Bronchial epithelial cell (primary cell): ENCODE measurements at regions not wholly inside any gene's neighbourhood (a gene's known extent, or its start where the extent isn't known, plus 50 kb on each side); places are given as distances from the start of the nearest gene placed in this dataset.

Experiments
- DNase-seq: peaks from one replicate; pipeline ENCODE4 v3.0.0-alpha.2; 2010; ENCODE audit warnings: low read depth
- FAIRE-seq: peaks from 2 replicates; lab custom pipeline; 2011; peaks lifted over from hg19 to GRCh38; lab: Jason Lieb, UNC
- H3K27me3 ChIP-seq: 2 replicates; pipeline ENCODE4 v1.5.1; 2011; ENCODE audit warnings: low read length; ENCODE audit not compliant: control insufficient read depth, insufficient read depth
- H3K36me3 ChIP-seq: 2 replicates; pipeline ENCODE4 v1.5.1; 2011; ENCODE audit warnings: low read length; ENCODE audit not compliant: control insufficient read depth, insufficient read depth
- H3K4me3 ChIP-seq: 2 replicates; pipeline ENCODE4 v1.5.1; 2011; ENCODE audit warnings: mild to moderate bottlenecking, low read depth, low read length, control low read depth
- TF ChIP-seq, protein P1 (sequence below): IDR thresholded peaks from 2 replicates; pipeline ENCODE4 v1.5.1; 2011; ENCODE audit warnings: mild to moderate bottlenecking, moderate library complexity, low read length, control low read depth, inconsistent platforms; ENCODE audit not compliant: insufficient read depth, severe bottlenecking

DNA sequence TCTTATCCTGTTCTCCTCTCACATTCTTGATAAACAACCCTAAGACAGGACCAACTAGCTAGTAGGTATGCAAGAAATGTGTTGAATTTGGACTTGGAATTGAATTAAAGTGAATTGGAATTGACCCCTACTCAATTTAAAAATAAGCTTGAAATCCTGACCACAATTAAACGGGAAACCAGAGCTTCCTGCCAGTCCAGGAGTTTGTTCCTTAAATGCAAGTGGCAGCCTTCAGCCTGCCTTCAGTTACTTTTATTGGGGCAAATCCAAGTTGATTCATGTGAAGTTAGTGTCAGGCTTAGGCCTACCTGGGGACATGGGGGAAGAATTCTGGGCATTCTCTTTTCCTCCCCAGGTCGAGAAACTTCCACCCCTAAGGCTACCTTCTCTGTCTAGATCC is 457.6 kb downstream of the BCL11A start:
- H3K4me3 ChIP-seq: no peak overlapping the region
- FAIRE-seq (no peak), DNase-seq (no peak)
- TF ChIP-seq, protein P1, sequence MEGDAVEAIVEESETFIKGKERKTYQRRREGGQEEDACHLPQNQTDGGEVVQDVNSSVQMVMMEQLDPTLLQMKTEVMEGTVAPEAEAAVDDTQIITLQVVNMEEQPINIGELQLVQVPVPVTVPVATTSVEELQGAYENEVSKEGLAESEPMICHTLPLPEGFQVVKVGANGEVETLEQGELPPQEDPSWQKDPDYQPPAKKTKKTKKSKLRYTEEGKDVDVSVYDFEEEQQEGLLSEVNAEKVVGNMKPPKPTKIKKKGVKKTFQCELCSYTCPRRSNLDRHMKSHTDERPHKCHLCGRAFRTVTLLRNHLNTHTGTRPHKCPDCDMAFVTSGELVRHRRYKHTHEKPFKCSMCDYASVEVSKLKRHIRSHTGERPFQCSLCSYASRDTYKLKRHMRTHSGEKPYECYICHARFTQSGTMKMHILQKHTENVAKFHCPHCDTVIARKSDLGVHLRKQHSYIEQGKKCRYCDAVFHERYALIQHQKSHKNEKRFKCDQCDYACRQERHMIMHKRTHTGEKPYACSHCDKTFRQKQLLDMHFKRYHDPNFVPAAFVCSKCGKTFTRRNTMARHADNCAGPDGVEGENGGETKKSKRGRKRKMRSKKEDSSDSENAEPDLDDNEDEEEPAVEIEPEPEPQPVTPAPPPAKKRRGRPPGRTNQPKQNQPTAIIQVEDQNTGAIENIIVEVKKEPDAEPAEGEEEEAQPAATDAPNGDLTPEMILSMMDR: no peak
- no peaks in the 10 kb centered on the region for H3K36me3 ChIP-seq
- no peaks in the 10 kb centered on the region for H3K27me3 ChIP-seq

DNA sequence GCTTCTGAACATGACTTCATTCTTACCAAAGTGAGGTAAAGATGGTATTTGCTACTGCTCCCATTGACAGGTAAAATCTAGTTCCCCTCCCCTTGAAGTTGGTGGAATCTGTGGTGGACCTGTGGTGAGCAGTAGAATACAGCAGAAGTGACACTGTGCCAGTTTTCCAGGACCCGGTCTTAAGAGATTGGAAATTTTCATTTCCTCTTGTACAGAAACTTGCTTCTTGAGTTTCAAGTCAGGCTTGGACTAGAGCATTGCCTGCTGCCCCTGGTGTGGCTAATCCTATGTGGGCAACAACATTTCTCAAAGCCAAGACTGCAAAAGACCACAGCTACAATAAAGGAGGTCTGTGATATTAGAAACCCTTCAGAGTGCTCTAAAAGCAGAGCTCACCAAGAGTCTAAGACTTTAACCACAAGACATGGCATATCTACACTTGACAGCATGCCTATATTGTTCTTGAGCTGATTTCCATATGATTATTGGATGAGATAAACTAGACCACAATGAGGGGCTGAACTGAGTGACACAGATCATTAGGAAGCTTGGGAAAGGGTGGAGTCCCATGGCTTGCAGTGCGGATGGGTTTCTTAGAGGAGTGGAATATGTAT is 458.1 kb downstream of the BCL11A start:
- DNase-seq (no peak), FAIRE-seq (no peak)
- no peaks in the 10 kb centered on the region for H3K36me3 ChIP-seq
- TF ChIP-seq, protein P1: no peak
- no peak overlapping the region for H3K4me3 ChIP-seq
- no peaks in the 10 kb centered on the region for H3K27me3 ChIP-seq

DNA sequence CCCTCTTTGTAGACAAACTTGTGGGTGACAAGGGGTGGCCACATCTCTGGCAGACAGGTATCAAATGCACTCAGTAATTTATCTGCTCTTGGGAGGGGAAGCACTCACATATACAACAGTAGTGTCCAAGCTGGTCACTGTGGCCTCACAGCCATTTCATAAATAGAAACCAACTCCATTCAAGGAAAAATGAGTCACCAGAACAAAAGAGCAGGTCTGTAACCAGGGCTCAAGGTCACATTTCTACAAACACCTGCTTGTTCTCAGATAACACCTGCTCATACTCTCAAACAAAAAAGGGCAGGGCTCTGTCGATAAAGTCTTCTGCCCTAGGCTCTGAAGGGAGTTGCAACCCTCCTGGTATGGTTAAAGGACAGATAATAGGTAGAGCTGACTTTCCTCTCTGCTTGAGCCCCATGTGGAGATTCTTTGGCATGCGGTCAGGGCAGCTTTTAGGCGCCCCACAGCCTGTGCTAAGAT is 459.0 kb downstream of the BCL11A start:
- FAIRE-seq (no peak), DNase-seq (no peak)
- Histone ChIP-seq H3K27me3 (no peaks in the 10 kb centered on the region), H3K36me3 (no peaks in the 10 kb centered on the region), H3K4me3 (no peak overlapping the region)
- TF ChIP-seq, protein P1: no peak

DNA sequence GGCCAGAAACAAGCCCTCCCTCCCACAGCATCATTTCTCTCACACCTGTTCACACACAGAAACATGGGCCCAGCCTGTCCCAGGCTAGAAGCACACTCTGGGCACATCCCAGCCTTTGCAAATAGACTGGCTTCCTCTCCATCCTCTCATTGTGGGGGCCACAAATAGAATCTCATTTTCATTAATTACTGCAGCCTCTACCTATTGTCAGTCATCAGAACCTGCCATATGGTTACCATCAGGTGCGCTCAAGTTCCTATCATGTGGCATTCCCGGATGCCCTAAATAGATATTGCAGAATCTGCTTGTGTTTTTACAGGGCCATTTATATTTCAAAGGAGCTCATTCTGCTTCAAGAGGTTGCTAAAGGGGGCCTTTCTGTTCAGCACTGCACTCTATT is 460.7 kb downstream of the BCL11A start:
- DNase-seq (no peak), FAIRE-seq (no peak)
- TF ChIP-seq, protein P1: no peak
- no peaks in the 10 kb centered on the region for H3K27me3 ChIP-seq
- H3K36me3 ChIP-seq: no peaks in the 10 kb centered on the region
- no peak overlapping the region for H3K4me3 ChIP-seq

DNA sequence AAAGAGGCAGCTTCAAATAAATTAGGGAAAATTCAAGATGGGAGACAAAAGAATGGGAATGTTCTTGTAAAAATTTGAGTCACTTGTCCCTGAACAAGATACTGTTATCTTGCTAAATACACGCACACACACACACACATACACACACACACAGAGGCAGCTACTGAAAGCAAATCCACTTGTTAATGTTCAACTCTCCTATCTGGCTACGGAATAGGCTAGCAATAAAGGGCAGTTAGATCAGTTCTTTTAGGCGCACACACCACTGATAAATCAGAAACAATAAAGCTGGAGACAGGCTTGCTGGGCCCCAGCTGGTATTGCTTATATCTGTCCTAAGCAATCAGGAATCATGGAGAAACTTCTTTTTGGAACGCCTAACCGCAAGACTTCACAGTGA is 461.6 kb downstream of the BCL11A start:
- Histone ChIP-seq H3K4me3 (no peak overlapping the region), H3K36me3 (no peaks in the 10 kb centered on the region), H3K27me3 (no peaks in the 10 kb centered on the region)
- DNase-seq (no peak), FAIRE-seq (no peak)
- TF ChIP-seq, protein P1: no peak

DNA sequence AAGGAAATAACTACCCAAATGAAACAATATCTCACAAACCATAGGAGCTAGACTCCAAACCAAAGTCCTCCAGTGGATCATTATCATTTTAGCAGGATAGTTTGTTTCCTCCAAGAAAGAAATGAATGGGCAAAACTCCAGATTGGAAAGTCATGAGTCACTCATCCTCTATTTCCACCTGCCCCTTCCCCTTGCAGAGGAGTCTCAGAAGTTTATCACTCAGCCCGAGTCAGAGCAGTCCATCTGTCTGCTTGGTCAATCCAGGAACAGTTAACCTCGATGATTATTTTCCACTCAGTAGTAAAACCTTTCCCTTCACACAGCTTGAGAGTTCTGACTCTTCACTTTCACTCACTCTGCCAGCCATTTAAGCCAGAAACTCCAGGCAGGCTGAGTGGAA is 462.2 kb downstream of the BCL11A start:
- DNase-seq (peak; percentile 5), FAIRE-seq (no peak)
- Histone ChIP-seq H3K27me3 (no peaks in the 10 kb centered on the region), H3K4me3 (no peak overlapping the region), H3K36me3 (no peaks in the 10 kb centered on the region)
- TF ChIP-seq, protein P1: no peak
